NK-92 treated with Interleukin-12 subunit alpha and Interleukin-12 subunit beta, amount 100 ng/mL, for 24 hours (cell line): ENCODE measurements at regions not wholly inside any gene's neighbourhood (a gene's known extent, or its start where the extent isn't known, plus 50 kb on each side); places are given as distances from the start of the nearest gene placed in this dataset.

ENCODE experiments used
- DNase-seq: peaks from one replicate; lab custom pipeline; 2025; lab: John Stamatoyannopoulos, UW

GRCh38 chr13:109859216-109859835, 72.9 kb upstream of the IRS2 start:
- DNase-seq = no peak

GRCh38 chr13:109858319-109858718, 71.9 kb upstream of the IRS2 start:
- no peak for DNase-seq

DNA sequence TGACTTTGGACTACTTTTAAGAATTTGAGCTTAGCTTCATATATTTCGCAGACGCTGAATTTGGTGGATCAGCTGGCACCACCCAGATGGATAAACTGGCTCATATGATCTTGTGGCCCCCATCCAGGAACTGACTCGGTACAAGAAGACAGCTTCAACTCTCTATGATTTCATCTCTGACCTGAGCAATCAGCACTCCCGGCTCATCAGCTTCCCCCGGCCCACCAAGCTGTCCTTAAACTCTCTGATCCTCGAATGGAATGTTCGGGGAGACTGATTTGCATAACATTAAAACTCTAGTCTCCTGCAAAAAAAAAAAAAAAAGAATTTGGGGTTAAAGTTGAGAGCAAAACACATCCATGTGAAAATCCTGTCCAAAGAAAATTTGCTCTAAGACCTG, 71.4 kb upstream of the IRS2 start:
- no peak for DNase-seq

- DNase-seq = no peak
Observed at GRCh38 chr13:109857325-109857724, 70.9 kb upstream of the IRS2 start.

- no peak for DNase-seq
Observed at GRCh38 chr13:109856350-109856749, 70.0 kb upstream of the IRS2 start.

DNA sequence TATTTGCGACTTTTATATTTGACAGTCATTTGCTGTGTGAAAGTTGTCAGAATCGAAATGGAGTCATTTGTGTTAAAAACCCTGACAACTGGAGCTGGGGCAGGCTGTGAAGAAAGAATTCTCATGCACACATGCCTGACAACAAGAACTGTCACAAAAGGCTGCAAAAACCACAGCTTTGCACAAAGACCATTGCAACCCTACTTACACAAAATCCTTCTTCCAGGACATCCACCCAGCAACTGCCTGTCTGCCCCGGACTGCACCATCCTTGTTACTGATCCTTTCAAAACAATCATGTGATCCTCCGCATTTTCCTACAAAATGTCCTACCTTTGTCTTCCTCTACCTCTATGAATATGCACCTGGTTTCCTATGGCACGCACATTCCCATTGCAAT, 66.8 kb upstream of the IRS2 start:
- DNase-seq = no peak

DNA sequence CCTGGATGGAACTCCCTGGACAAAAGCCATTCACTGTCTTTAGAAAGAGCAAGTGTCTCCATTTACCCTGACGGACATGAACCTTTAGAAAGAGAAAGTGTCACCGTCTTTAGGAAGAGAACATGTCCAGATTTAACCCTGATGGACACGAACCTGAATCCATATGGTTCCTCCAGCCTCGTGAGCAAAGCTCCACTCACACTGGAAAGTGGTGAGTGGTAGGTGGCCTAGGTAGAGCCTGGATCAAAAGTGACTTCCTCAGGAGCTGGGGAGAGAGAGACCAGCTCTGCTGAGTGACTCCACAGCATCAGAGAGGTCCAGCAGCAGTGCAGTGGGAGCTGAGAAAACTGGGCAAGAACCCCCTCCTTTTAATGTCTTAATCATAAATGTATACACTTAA, 59.8 kb upstream of the IRS2 start:
- DNase-seq = no peak

DNA sequence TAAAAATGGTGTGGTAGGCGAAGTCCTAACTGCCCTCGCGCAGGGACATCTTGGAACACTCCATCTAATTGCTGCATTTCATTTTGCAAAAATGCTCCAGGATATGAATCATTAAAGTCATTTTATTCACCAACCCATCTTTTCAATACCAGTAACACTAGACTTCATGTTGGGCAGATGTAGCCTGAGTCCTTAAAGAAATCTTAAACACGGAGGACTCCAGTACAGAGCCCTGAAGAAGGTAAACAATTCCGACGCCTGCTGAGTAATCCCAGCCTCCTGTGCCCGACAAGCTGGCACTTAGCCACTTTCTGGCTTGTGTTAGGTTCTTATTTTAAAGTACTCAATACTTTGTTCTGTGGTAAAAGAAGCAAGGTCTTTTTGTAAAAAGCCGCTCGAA, 58.0 kb upstream of the IRS2 start:
- no peak for DNase-seq

DNA sequence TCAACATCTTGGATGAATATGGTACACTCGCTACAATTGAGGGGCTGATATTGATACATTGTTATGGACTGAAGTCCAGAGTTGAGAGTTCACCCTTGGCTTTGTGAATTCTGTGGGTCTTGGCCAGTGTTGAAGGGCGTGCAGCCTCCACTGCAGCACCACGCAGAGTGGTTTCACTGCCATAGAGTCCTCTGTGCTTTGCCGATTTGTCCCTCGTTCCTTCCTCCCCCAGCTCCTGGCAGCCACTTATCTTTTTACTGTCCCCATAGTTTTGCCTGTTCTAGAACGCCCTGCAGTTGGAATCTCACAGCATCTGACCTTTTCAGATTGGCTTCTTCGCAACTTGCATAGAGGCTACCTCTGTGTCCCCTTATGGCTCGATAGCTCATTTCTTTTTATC, 57.3 kb upstream of the IRS2 start:
- no peak for DNase-seq

DNA sequence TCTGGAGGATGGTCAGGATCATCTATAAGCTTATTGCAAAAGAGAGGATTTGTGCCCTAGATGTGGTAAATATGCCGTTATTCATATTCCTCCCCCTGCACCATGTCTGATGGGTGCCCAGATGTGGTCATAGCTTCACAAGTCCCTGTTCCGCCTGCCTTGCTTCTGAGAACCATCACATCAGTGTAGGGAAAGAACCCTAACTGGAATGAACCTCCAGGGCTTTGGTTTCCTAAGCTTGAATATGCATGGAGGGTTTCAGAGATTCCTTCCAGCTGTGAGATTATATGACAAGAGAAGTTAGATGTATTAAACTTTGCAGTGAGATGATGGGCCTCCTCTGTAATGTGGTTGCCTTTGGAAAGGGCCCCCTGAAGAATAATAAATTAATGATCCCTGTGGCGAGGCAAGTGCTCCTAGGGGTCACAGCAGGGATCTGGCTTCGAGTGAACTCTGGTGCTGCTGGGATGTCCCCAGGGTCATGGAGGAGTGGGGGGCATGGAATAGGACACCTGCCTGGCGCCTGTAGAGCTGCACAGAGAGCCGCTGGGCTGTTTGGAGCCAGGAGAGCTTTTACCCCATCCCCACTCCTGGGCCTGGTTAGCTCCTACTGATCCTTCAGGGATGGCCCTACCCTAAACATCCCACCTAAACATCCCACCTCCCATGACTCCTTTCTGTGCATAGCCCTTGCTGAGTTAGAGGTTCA, 56.0 kb upstream of the IRS2 start:
- no peak for DNase-seq

GRCh38 chr13:109840893-109841287, 54.5 kb upstream of the IRS2 start:
- DNase-seq = no peak

- peak; percentile 61 for DNase-seq
Observed at GRCh38 chr13:109840201-109840892, 54.0 kb upstream of the IRS2 start.

DNA sequence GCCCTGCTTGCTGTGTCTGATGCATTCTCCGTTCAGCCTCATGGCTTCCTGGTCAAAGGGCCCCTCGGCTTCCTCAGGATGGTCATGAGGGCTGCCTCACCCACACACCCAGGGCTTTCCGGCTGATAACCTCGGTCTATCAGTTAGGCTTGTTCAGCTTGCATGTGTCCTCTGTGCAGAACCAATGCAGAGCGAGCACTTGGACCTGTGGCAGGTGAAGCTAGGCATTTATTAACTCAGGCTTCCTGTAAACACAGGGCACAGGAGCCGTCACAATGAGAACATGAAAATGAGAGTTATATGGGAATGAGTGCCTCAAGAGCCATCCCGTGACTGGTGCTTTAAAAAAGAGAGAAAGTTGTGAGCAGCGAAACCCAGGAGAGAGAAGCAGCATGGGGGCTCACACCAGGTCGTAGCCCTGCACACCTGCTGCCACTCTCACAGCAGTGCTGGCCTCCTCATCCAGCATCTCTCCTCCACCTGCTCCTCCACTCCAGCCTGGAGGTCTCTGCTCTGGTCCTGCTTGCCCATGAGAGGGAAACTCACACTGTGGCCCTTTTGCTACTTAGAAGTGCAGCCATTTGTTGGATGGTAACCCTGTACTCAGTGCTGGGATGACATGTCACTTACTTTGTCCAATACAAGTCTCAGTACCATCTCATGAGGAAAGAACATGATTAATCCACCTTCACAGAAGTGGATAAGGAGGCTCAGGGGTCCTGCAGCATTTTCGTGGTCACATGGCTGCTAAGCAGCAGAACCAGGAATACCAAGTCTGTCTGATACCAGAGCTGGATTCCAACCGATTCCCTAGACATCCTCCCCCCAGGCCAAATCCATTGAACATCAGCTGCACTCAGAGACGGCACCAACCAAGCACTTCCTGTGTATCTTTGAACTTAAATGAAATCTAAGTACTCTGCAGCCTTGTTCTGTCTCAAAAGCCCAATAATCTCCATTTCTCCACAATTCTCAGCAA, 50.5 kb upstream of the IRS2 start:
- no peak for DNase-seq
